ENCODE measurements at regions not wholly inside any gene's neighbourhood (a gene's known extent, or its start where the extent isn't known, plus 50 kb on each side); places are given as distances from the start of the nearest gene placed in this dataset.

GRCh38 chr12:13905794-13906193, 75.6 kb downstream of the GRIN2B start:
- no peak for TF ChIP-seq CTCF (IDR thresholded peaks at IDR 0.05)
- no peak for TF ChIP-seq POLR2A (IDR thresholded peaks at IDR 0.05)

Measured in breast epithelium (tissue), 3 donors.